ENCODE measurements at regions not wholly inside any gene's neighbourhood (a gene's known extent, or its start where the extent isn't known, plus 50 kb on each side); places are given as distances from the start of the nearest gene placed in this dataset.
"Not testable (repeated sequence)": the region's sequence is repeated elsewhere in the genome, so short reads cannot be mapped to it uniquely, and the experiment has no call there.

- H3K27ac Mint-ChIP-seq, H3K36me3 Mint-ChIP-seq, DNase-seq, H3K4me1 Mint-ChIP-seq, H3K27me3 Mint-ChIP-seq, H3K4me3 Mint-ChIP-seq, H3K9me3 Mint-ChIP-seq: not testable (repeated sequence)
These were observed 683.3 kb upstream of the MIR17HG start for GRCh38 chr13:90664200-90664599.

GRCh38 chr13:90673746-90674145, 673.7 kb upstream of the MIR17HG start:
- no peak for DNase-seq
- Mint-ChIP-seq H3K36me3 (no peaks in the 10 kb centered on the region), H3K27ac (no peak overlapping the region)

GRCh38 chr13:90675129-90675528, 672.4 kb upstream of the MIR17HG start:
- peaks cover 7% of the 10 kb centered on the region for H3K9me3 Mint-ChIP-seq
- DNase-seq = no peak
- H3K4me3 Mint-ChIP-seq = no peak overlapping the region
- no peaks in the 10 kb centered on the region for H3K4me1 Mint-ChIP-seq
- no peaks in the 10 kb centered on the region for H3K36me3 Mint-ChIP-seq
- no peaks in the 10 kb centered on the region for H3K27me3 Mint-ChIP-seq
- no peak overlapping the region for H3K27ac Mint-ChIP-seq

More at GRCh38 chr13:90673746-90674145, 673.7 kb upstream of the MIR17HG start:
- Mint-ChIP-seq H3K9me3 (peaks cover 4% of the 10 kb centered on the region), H3K27me3 (no peaks in the 10 kb centered on the region), H3K4me3 (no peak overlapping the region), H3K4me1 (no peaks in the 10 kb centered on the region)

GRCh38 chr13:90680826-90681225, 666.7 kb upstream of the MIR17HG start:
- no peaks in the 10 kb centered on the region for H3K4me1 Mint-ChIP-seq
- H3K9me3 Mint-ChIP-seq = peaks cover 4% of the 10 kb centered on the region
- no peaks in the 10 kb centered on the region for H3K36me3 Mint-ChIP-seq
- H3K27me3 Mint-ChIP-seq = no peaks in the 10 kb centered on the region
- no peak overlapping the region for H3K27ac Mint-ChIP-seq
- DNase-seq = no peak
- H3K4me3 Mint-ChIP-seq = no peak overlapping the region

GRCh38 chr13:90683711-90684131, 663.8 kb upstream of the MIR17HG start:
- Mint-ChIP-seq H3K4me1 (no peaks in the 10 kb centered on the region), H3K36me3 (no peaks in the 10 kb centered on the region), H3K27me3 (no peaks in the 10 kb centered on the region), H3K4me3 (no peak overlapping the region), H3K9me3 (peaks cover 4% of the 10 kb centered on the region), H3K27ac (no peak overlapping the region)
- no peak for DNase-seq

GRCh38 chr13:90686442-90686841, 661.0 kb upstream of the MIR17HG start:
- H3K27me3 Mint-ChIP-seq = no peaks in the 10 kb centered on the region
- no peaks in the 10 kb centered on the region for H3K36me3 Mint-ChIP-seq
- no peaks in the 10 kb centered on the region for H3K4me1 Mint-ChIP-seq
- DNase-seq = no peak
- no peak overlapping the region for H3K4me3 Mint-ChIP-seq
- H3K27ac Mint-ChIP-seq = no peak overlapping the region
- H3K9me3 Mint-ChIP-seq = peaks cover 1% of the 10 kb centered on the region

GRCh38 chr13:90689111-90689510, 658.4 kb upstream of the MIR17HG start:
- Mint-ChIP-seq H3K36me3 (no peaks in the 10 kb centered on the region), H3K4me1 (no peaks in the 10 kb centered on the region), H3K9me3 (peaks cover 1% of the 10 kb centered on the region), H3K4me3 (no peak overlapping the region), H3K27me3 (no peaks in the 10 kb centered on the region), H3K27ac (no peak overlapping the region)
- no peak for DNase-seq

GRCh38 chr13:90690458-90691080, 656.9 kb upstream of the MIR17HG start:
- Mint-ChIP-seq H3K36me3 (no peaks in the 10 kb centered on the region), H3K27me3 (no peaks in the 10 kb centered on the region), H3K4me3 (no peak overlapping the region), H3K4me1 (no peaks in the 10 kb centered on the region), H3K27ac (no peak overlapping the region), H3K9me3 (no peaks in the 10 kb centered on the region)
- no peak for DNase-seq

GRCh38 chr13:90696254-90696653, 651.2 kb upstream of the MIR17HG start:
- Mint-ChIP-seq H3K27ac (no peak overlapping the region), H3K4me1 (no peaks in the 10 kb centered on the region), H3K9me3 (peaks cover 4% of the 10 kb centered on the region), H3K27me3 (no peaks in the 10 kb centered on the region), H3K36me3 (no peaks in the 10 kb centered on the region), H3K4me3 (no peak overlapping the region)
- no peak for DNase-seq

- Mint-ChIP-seq H3K4me3 (no peak overlapping the region), H3K9me3 (peaks cover 6% of the 10 kb centered on the region), H3K27me3 (no peaks in the 10 kb centered on the region), H3K36me3 (no peaks in the 10 kb centered on the region), H3K27ac (no peak overlapping the region), H3K4me1 (no peaks in the 10 kb centered on the region)
- no peak for DNase-seq
These were observed 650.8 kb upstream of the MIR17HG start for GRCh38 chr13:90696656-90697055.

GRCh38 chr13:90700340-90700739, 647.1 kb upstream of the MIR17HG start:
- H3K4me3 Mint-ChIP-seq = no peak overlapping the region
- H3K4me1 Mint-ChIP-seq = no peaks in the 10 kb centered on the region
- no peak overlapping the region for H3K27ac Mint-ChIP-seq
- H3K27me3 Mint-ChIP-seq = no peaks in the 10 kb centered on the region
- DNase-seq = no peak
- H3K36me3 Mint-ChIP-seq = no peaks in the 10 kb centered on the region
- peaks cover 7% of the 10 kb centered on the region for H3K9me3 Mint-ChIP-seq

GRCh38 chr13:90701264-90701663, 646.2 kb upstream of the MIR17HG start:
- no peak overlapping the region for H3K4me3 Mint-ChIP-seq
- no peak for DNase-seq
- H3K36me3 Mint-ChIP-seq = no peaks in the 10 kb centered on the region
- H3K27me3 Mint-ChIP-seq = no peaks in the 10 kb centered on the region
- no peaks in the 10 kb centered on the region for H3K4me1 Mint-ChIP-seq
- H3K27ac Mint-ChIP-seq = no peak overlapping the region
- H3K9me3 Mint-ChIP-seq = peaks cover 7% of the 10 kb centered on the region

GRCh38 chr13:90702050-90702449, 645.4 kb upstream of the MIR17HG start:
- no peak overlapping the region for H3K27ac Mint-ChIP-seq
- H3K27me3 Mint-ChIP-seq = no peaks in the 10 kb centered on the region
- no peak overlapping the region for H3K4me3 Mint-ChIP-seq
- H3K9me3 Mint-ChIP-seq = peaks cover 7% of the 10 kb centered on the region
- no peak for DNase-seq
- no peaks in the 10 kb centered on the region for H3K36me3 Mint-ChIP-seq
- no peaks in the 10 kb centered on the region for H3K4me1 Mint-ChIP-seq

GRCh38 chr13:90706631-90707030, 640.9 kb upstream of the MIR17HG start:
- Mint-ChIP-seq H3K27me3 (no peaks in the 10 kb centered on the region), H3K9me3 (peaks cover 1% of the 10 kb centered on the region), H3K27ac (no peak overlapping the region), H3K4me3 (no peak overlapping the region), H3K4me1 (no peaks in the 10 kb centered on the region), H3K36me3 (no peaks in the 10 kb centered on the region)
- DNase-seq = no peak

- H3K27ac Mint-ChIP-seq = no peak overlapping the region
- H3K4me1 Mint-ChIP-seq = no peaks in the 10 kb centered on the region
- no peaks in the 10 kb centered on the region for H3K27me3 Mint-ChIP-seq
- H3K9me3 Mint-ChIP-seq = peaks cover 4% of the 10 kb centered on the region
- DNase-seq = no peak
- H3K4me3 Mint-ChIP-seq = no peak overlapping the region
- no peaks in the 10 kb centered on the region for H3K36me3 Mint-ChIP-seq
These were observed 639.4 kb upstream of the MIR17HG start for GRCh38 chr13:90708128-90708527.

- Mint-ChIP-seq H3K9me3 (peaks cover 4% of the 10 kb centered on the region), H3K27me3 (no peaks in the 10 kb centered on the region), H3K27ac (no peak overlapping the region), H3K36me3 (no peaks in the 10 kb centered on the region), H3K4me3 (no peak overlapping the region), H3K4me1 (no peaks in the 10 kb centered on the region)
- no peak for DNase-seq
These were observed 638.2 kb upstream of the MIR17HG start for GRCh38 chr13:90709319-90709718.

Data from activated naive CD8-positive, alpha-beta T cell treated with anti-CD3 and anti-CD28 coated beads for 36 hours (primary cell).